Sigmoid colon (tissue), 3 donors: ENCODE measurements at regions not wholly inside any gene's neighbourhood (a gene's known extent, or its start where the extent isn't known, plus 50 kb on each side); places are given as distances from the start of the nearest gene placed in this dataset.

Experiments used
- CTCF ChIP-seq, 4 experiments: fragments of 450-650 bp in 3 of 4; fragments of 200-600 bp in 1 of 4; IDR thresholded peaks; one replicate each; pipeline ENCODE4 v1.5.1; 2016 to 2019; ENCODE audit warnings: antibody characterized with exemption in 4 of 4, mild to moderate bottlenecking in 3 of 4, moderate library complexity in 2 of 4
- POLR2A ChIP-seq, 2 donors: fragments of 450-650 bp; IDR thresholded peaks; one replicate each; pipeline ENCODE4 v1.6.1; 2016; ENCODE audit warnings: antibody characterized with exemption in 2 of 2, mild to moderate bottlenecking in 2 of 2, moderate library complexity in 2 of 2

GRCh38 chr20:23211164-23211563 lies 125.0 kb upstream of the CD93 start:
- TF ChIP-seq CTCF (IDR thresholded peaks at IDR 0.05) (no peak), POLR2A (IDR thresholded peaks at IDR 0.05) (no peak)
